Right lobe of liver (tissue), 4 donors: ENCODE measurements at regions not wholly inside any gene's neighbourhood (a gene's known extent, or its start where the extent isn't known, plus 50 kb on each side); places are given as distances from the start of the nearest gene placed in this dataset.

Source experiments
- CTCF ChIP-seq, 4 donors: fragments of 200-600 bp in 3 of 4; fragments of 450-650 bp in 1 of 4; IDR thresholded peaks; one replicate each; pipeline versions ENCODE4 v1.5.1 to v1.8.0; 2016 to 2022; ENCODE audit warnings: antibody characterized with exemption in 4 of 4, mild to moderate bottlenecking in 2 of 4
- POLR2A ChIP-seq: fragments of 450-650 bp; IDR thresholded peaks from one replicate; pipeline ENCODE4 v1.6.1; 2017; ENCODE audit warnings: antibody characterized with exemption, mild to moderate bottlenecking
- donor health status: DM: no; HTN: no; CAD: no.
- donor health status: DM: no; HTN: no; CAD: no.
- donor health status: DM: no; HTN: yes; CAD: no.

- TF ChIP-seq CTCF (IDR thresholded peaks at IDR 0.05) = no peak
- TF ChIP-seq POLR2A = no peak
Measured at GRCh38 chr13:23966691-23967615, 69.7 kb upstream of the C1QTNF9B start.
